Parathyroid adenoma (tissue), 2 donors: ENCODE measurements at regions not wholly inside any gene's neighbourhood (a gene's known extent, or its start where the extent isn't known, plus 50 kb on each side); places are given as distances from the start of the nearest gene placed in this dataset.
"Not testable (repeated sequence)": the region's sequence is repeated elsewhere in the genome, so short reads cannot be mapped to it uniquely, and the experiment has no call there.

Experiments
- H2AFZ ChIP-seq: fragments of 300-600 bp; sonication (generic); one replicate; pipeline ENCODE4 v1.7.0; 2017; ENCODE audit warnings: antibody characterized with exemption, mild to moderate bottlenecking
- H3K27ac ChIP-seq: fragments of 300-600 bp; sonication (generic); one replicate; pipeline ENCODE4 v1.7.0; 2017
- H3K27me3 ChIP-seq: fragments of 300-600 bp; sonication (generic); one replicate; pipeline ENCODE4 v1.7.0; 2017; ENCODE audit warnings: low read length; ENCODE audit not compliant: control insufficient read depth, insufficient read depth
- H3K36me3 ChIP-seq: fragments of 300-600 bp; sonication (generic); one replicate; pipeline ENCODE4 v1.7.0; 2017; ENCODE audit warnings: low read length; ENCODE audit not compliant: control insufficient read depth, insufficient read depth
- H3K4me1 ChIP-seq: fragments of 300-600 bp; sonication (generic); one replicate; pipeline ENCODE4 v1.7.0; 2017; ENCODE audit warnings: control low read depth
- H3K4me2 ChIP-seq: fragments of 300-600 bp; sonication (generic); one replicate; pipeline ENCODE4 v1.7.0; 2017; ENCODE audit warnings: low read length
- H3K4me3 ChIP-seq: fragments of 300-600 bp; sonication (generic); one replicate; pipeline ENCODE4 v1.7.0; 2017; ENCODE audit warnings: low read depth, low read length
- H3K79me2 ChIP-seq: fragments of 300-600 bp; sonication (generic); one replicate; pipeline ENCODE4 v1.7.0; 2017; ENCODE audit warnings: control low read depth
- H3K9ac ChIP-seq: fragments of 300-600 bp; sonication (generic); one replicate; pipeline ENCODE4 v1.7.0; 2017; ENCODE audit warnings: mild to moderate bottlenecking
- H3K9me3 ChIP-seq: fragments of 300-600 bp; sonication (generic); one replicate; pipeline ENCODE4 v1.7.0; 2017; ENCODE audit warnings: low read length; ENCODE audit not compliant: control insufficient read depth
- TF ChIP-seq, protein P1 (sequence below): fragments of 300-600 bp; sonication (generic); IDR thresholded peaks from one replicate; pipeline ENCODE4 v1.7.0; 2017; ENCODE audit warnings: antibody characterized with exemption, mild to moderate bottlenecking
- donor health status: primary hyperparathyroidism.

DNA sequence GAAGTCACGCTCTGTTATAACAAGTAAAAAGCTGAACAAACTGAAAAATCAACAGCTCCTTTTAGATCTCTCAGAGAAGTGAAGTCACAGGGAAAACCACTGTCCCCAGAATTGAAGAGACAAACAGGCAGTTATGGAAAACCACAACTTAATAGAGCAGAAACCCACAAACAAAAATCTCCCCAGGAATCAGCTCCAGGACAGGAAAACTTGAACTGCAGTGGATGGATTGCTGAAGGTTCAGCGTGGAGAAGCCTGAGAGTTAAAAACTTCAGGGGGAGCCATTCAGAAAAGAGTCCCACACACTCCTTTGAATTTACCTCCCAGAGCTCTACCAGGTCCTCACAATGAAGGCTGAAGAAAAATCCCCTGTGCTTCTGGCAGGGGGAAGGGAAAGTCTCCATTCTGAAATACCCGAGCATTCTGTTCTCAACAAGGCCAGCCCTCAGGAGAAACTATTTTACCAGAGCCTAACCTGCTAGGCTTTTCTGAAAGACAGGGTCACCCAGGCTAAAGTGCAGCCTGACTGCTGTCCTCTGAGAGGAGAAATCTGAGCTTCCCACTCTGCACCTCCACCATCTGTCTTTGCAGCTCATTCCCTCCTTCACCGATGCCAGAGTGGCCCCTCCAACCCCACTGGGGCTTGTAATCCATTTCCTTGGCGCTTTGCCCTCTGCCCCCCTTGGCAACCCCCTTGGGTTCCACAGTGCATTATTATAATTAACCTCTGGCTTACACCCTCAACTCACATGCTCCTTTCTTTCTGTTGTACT lies 65.0 kb upstream of the CCNY start:
- Histone ChIP-seq H3K9me3 (no peaks in the 10 kb centered on the region), H3K9ac (no peak overlapping the region), H3K4me1 (no peaks in the 10 kb centered on the region), H3K27ac (no peak overlapping the region), H3K79me2 (no peaks in the 10 kb centered on the region), H3K4me2 (no peak overlapping the region), H3K36me3 (no peaks in the 10 kb centered on the region), H2AFZ (no peak overlapping the region), H3K4me3 (no peak overlapping the region), H3K27me3 (no peaks in the 10 kb centered on the region)
- TF ChIP-seq, protein P1, sequence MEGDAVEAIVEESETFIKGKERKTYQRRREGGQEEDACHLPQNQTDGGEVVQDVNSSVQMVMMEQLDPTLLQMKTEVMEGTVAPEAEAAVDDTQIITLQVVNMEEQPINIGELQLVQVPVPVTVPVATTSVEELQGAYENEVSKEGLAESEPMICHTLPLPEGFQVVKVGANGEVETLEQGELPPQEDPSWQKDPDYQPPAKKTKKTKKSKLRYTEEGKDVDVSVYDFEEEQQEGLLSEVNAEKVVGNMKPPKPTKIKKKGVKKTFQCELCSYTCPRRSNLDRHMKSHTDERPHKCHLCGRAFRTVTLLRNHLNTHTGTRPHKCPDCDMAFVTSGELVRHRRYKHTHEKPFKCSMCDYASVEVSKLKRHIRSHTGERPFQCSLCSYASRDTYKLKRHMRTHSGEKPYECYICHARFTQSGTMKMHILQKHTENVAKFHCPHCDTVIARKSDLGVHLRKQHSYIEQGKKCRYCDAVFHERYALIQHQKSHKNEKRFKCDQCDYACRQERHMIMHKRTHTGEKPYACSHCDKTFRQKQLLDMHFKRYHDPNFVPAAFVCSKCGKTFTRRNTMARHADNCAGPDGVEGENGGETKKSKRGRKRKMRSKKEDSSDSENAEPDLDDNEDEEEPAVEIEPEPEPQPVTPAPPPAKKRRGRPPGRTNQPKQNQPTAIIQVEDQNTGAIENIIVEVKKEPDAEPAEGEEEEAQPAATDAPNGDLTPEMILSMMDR: no peak

DNA sequence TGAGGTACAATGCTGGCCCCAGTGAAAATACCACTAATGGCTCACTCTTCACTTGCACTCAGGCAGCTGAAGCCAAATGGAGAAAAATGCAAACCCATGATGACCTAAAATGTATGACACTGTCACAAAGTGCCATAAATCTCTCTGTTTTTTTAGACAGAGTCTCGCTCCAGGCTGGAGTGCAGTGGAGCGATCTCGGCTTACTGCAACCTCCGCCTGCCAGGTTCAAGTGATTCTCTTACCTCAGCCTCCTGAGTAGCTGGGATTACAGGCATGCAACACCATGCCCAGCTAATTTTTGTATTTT lies 64.5 kb upstream of the CCNY start:
- not testable (repeated sequence) for H2AFZ ChIP-seq, H3K36me3 ChIP-seq, H3K4me1 ChIP-seq, H3K9ac ChIP-seq, H3K4me2 ChIP-seq, H3K27ac ChIP-seq, H3K4me3 ChIP-seq, H3K79me2 ChIP-seq, H3K9me3 ChIP-seq, H3K27me3 ChIP-seq

DNA sequence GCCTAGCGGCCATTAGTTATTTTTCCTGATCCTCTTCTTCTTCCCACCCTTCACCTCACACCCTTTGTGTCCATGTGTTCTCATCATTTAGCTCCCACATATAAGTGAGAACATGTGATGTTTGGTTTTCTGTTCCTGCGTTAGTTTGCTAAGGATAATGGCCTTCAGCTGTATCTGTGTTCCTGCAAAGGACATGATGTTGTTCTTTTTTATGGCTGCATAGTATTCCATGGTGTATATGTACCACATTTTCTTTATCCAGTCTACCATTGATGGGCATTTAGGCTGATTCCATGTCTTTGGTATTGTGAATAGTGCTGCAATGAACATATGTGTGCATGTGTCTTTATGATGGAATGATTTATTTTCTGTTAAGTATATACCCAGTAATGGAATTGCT lies 63.9 kb upstream of the CCNY start:
- H3K79me2 ChIP-seq, H3K27ac ChIP-seq, H3K27me3 ChIP-seq, H2AFZ ChIP-seq, H3K4me1 ChIP-seq, H3K36me3 ChIP-seq, H3K9ac ChIP-seq, H3K4me2 ChIP-seq, H3K9me3 ChIP-seq, H3K4me3 ChIP-seq: not testable (repeated sequence)

DNA sequence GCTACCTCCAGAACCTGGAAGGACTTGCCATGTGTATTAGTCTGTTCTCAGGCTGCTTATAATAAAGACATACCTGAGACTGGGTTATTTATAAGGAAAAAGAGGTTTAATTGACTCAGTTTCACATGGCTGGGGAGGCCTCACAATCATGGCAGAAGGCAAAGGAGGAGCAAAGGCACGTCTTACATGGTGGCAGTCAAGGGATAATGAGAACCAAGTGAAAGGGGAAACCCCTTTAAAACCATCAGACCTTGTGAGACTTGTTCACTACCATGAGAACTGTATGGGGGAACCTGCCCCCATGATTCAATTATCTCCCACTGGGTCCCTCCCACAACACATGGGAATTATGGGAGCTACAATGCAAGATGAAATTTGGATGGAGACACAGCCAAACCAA lies 62.3 kb upstream of the CCNY start:
- not testable (repeated sequence) for H3K4me3 ChIP-seq, H3K27me3 ChIP-seq, H3K9me3 ChIP-seq, H2AFZ ChIP-seq, H3K79me2 ChIP-seq, H3K4me2 ChIP-seq, H3K4me1 ChIP-seq, H3K27ac ChIP-seq, H3K36me3 ChIP-seq, H3K9ac ChIP-seq

DNA sequence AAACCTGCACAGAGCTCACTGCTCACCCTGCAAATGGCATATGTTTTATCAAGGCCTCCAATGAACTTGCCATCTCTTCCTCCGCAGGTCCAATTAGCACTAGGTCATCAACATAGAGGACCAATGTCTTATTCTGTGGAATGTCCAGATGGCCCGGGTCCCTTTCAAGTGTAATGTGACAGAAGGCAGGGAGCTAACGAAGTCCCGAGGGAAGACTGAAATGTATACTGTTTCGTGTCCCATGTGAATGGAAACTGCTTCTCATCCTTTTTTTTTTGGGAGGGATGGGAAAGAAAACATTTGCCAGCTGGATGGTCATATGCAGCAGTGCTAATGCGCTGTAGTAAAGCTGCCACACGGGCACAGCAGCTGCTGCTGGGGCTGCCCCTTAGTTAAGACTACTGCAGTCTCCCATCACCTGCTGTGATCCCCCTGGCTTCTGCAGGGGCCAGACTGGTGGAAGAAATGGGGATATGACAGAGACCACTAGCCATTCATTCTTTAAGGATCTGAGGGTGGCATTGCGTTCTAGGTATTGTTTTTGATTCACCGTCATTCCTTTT lies 61.7 kb upstream of the CCNY start:
- H3K27ac ChIP-seq: no peak overlapping the region
- H3K79me2 ChIP-seq: no peaks in the 10 kb centered on the region
- no peak overlapping the region for H3K4me2 ChIP-seq
- no peaks in the 10 kb centered on the region for H3K9me3 ChIP-seq
- H3K9ac ChIP-seq: no peak overlapping the region
- TF ChIP-seq, protein P1: no peak
- no peaks in the 10 kb centered on the region for H3K27me3 ChIP-seq
- no peaks in the 10 kb centered on the region for H3K4me1 ChIP-seq
- H2AFZ ChIP-seq: no peak overlapping the region
- no peak overlapping the region for H3K4me3 ChIP-seq
- no peaks in the 10 kb centered on the region for H3K36me3 ChIP-seq

DNA sequence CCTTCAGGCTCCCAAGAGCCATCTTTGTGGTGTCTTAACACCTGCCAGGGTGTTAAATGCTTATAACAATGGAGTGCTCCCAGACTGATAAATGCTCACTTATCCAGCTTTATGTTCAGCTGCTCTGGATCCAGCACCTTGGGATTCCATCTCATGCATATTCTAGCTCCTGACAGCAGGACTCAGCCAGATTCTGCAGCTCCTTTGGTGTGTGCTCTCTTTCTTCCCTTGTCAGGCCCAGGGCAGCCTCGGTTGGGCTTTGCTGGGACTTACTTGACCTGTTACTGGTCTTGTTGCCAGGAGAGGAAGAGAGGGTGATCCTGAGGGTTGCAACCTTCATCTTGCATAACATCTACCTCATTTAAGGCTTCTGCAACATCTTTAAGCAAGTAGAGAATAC lies 59.4 kb upstream of the CCNY start:
- no peaks in the 10 kb centered on the region for H3K9me3 ChIP-seq
- peak overlapping the region; percentile 59 for H2AFZ ChIP-seq
- H3K4me3 ChIP-seq: no peak overlapping the region
- H3K9ac ChIP-seq: no peak overlapping the region
- H3K4me2 ChIP-seq: no peak overlapping the region
- H3K27me3 ChIP-seq: no peaks in the 10 kb centered on the region
- H3K79me2 ChIP-seq: no peaks in the 10 kb centered on the region
- TF ChIP-seq, protein P1: no peak
- H3K4me1 ChIP-seq: no peaks in the 10 kb centered on the region
- no peak overlapping the region for H3K27ac ChIP-seq
- no peaks in the 10 kb centered on the region for H3K36me3 ChIP-seq

DNA sequence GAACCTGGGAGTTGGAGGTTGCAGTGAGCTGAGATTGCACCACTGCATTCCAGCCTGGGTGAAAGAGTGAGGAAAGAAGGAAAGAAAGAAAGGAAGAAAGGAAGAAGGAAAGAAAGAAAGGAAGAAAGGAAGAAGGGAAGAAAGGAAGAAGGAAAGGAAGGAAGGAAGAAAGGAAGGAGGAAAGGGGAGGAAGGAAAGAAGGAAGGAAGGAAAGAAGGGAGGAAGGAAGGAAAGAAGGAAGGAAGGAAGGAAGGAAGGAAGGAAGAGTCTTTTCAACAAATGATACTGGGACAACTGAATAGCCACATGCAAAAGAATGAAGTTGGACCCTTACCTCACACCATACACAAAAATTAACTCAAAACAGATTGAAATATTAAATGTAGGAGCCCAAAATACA lies 56.1 kb upstream of the CCNY start:
- not testable (repeated sequence) for H3K4me3 ChIP-seq, H3K27me3 ChIP-seq, H3K36me3 ChIP-seq, H3K79me2 ChIP-seq, H3K4me2 ChIP-seq, H3K4me1 ChIP-seq, H3K9me3 ChIP-seq, H2AFZ ChIP-seq, H3K27ac ChIP-seq, H3K9ac ChIP-seq
